NCI-H187 (cell line): ENCODE measurements at regions not wholly inside any gene's neighbourhood (a gene's known extent, or its start where the extent isn't known, plus 50 kb on each side); places are given as distances from the start of the nearest gene placed in this dataset.
"Not testable (repeated sequence)": the region's sequence is repeated elsewhere in the genome, so short reads cannot be mapped to it uniquely, and the experiment has no call there.

Experiments
- DNase-seq, 2 experiments: peaks; one replicate each; lab custom pipeline; 2025; lab: John Stamatoyannopoulos, UW

DNA sequence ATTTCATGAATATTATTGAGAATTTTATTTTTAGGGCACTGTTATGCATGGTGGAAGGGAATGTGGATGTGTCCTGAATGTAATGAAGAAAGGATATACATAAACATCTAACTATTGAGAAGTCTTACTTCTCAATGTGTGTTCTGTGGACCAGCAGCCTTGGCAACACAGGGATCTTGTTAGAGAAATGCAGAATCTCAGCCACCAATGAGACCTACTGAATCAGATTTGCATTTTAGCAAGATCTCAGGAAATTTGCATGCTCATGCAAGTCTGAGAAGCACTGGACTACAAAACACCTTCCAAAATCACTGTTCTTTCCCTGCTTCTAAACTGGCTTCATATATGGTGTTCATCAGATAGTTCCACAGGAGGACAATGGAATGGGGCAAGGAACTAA lies 139.7 kb upstream of the WDFY3 start:
- no peak for DNase-seq

DNA sequence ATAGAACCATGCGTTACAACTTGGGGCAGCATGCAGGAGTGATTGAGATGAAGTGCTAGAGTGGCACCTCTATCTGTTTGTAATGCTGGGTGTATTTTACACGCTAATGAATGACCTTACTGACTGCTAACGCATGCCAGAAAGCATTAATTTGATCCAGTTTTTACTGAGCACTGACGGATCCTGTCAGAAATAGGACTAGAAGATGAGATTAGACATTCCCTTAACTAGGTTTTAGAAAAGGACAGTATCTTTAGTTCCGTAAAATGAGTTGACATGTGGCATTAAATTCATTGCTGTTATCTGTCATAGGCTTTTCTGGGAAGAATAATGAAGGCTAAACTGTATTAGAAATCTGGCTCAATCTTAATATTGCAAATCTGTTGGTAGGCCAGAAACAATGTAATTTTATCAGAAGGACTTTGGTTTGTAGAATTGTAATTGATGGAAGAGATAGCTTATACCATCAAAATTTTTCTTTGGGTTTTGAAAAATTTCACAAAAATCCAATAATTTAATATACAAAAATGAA lies 140.4 kb upstream of the WDFY3 start:
- DNase-seq: no peak

GRCh38 chr4:85107553-85107952 lies 141.1 kb upstream of the WDFY3 start:
- DNase-seq: no peak

DNA sequence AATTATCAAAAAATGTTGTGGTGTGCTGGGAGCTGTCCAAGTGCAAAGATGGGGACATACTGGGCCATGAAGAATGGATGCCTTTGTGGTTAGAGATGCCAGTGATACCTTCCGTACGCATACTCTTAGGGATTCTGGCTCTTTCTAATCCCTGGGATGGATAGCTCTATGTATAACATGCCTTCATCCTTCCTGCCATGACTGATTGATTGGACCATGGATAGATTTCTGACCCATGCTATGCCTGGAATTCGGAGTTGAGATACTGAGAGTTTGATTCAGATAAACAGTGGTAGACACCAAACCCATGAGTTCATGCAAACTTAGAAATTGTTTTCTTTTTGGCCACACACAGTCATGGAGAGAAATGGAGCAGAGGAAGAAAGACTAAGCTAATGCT lies 147.2 kb upstream of the WDFY3 start:
- DNase-seq: no peak

DNA sequence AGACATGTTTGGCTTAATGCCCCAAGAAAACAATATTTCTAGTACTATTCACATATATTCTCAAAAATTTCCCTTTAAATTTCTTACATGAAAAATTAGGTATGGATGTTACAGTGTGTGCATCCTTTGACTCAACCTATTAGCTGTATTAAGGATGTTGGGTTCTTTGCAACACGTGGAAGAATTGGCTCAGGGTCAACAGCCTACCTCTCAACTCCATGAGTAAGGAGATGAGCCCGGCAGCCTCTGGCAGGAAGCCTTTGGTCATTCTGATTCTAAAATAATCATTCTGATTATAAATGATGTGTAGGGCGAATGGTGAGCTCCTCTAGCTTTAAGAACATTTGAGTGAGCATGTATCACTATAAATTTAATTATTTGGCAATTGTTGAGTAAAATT lies 148.0 kb upstream of the WDFY3 start:
- no peak for DNase-seq

- DNase-seq: no peak
Measured at GRCh38 chr4:85116008-85116407, 149.5 kb upstream of the WDFY3 start.

GRCh38 chr4:85125688-85126087 lies 159.2 kb upstream of the WDFY3 start:
- no peak for DNase-seq

DNA sequence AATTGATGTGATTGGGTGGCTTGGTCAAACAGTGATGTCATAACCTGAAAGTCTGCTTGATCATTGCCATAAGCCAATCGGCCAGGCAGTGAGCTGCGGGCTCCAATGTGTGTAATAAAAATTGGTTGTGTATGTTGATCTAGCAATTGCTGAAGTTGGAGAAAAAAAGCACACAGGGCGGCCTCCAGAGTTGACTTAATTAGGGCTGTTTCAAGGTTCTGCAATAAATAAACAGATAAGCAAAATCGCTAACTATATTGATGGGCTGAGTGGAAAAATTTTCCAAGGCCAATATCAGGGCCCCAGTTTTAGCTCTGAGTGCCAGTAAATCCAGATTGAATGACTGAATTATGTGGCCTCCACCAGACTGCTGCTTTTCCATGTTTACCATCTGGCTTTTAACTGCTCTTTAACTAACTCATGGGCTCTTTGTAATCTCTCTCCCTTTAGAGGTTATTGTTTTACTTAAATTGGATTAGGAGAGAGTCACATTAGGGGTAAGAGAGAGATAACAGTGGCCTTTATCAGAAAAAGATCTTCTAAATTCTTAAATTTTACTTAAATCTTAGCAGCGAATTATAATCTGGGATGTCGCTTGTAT lies 160.6 kb upstream of the WDFY3 start:
- no peak for DNase-seq

- DNase-seq: no peak
Measured at GRCh38 chr4:85127653-85128052, 161.2 kb upstream of the WDFY3 start.

- DNase-seq: no peak
Measured at GRCh38 chr4:85128246-85129204, 162.0 kb upstream of the WDFY3 start.

GRCh38 chr4:85129354-85130125 lies 163.1 kb upstream of the WDFY3 start:
- DNase-seq: not testable (repeated sequence)

GRCh38 chr4:85132117-85132516 lies 165.6 kb upstream of the WDFY3 start:
- DNase-seq: no peak

DNA sequence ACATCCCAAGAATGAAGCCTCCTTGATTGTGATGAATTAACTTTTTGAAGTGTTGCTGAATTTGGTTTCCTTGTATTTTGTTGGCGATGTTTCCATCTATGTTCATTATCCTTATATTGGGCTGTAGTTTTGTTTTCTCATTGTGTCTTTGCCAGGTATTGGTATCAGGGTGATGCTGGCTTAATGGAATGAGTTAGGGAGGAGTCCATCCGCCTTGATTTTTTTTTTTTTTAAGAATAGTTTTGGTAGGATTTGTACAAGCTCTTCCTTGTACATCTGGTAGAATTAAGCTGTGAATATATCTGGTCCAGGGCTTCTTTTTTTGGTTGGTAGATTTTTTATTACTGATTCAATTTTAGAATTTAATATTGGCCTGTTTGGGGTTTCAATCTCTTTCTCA lies 166.1 kb upstream of the WDFY3 start:
- no peak for DNase-seq

DNA sequence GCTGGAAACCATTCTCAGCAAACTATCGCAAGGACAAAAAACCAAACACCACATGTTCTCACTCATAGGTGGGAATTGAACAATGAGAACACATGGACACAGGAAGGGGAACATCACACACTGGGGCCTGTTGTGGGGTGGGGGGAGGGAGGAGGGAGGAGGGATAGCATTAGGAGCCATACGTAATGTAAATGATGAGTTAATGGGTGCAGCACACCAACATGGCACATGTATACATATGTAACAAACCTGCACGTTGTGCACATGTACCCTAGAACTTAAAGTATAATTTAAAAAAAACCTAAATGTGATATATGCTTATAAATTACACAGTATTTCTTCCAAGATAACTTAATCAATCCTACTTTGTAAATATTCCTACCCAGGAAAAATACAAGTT lies 173.3 kb upstream of the WDFY3 start:
- DNase-seq: not testable (repeated sequence)

DNA sequence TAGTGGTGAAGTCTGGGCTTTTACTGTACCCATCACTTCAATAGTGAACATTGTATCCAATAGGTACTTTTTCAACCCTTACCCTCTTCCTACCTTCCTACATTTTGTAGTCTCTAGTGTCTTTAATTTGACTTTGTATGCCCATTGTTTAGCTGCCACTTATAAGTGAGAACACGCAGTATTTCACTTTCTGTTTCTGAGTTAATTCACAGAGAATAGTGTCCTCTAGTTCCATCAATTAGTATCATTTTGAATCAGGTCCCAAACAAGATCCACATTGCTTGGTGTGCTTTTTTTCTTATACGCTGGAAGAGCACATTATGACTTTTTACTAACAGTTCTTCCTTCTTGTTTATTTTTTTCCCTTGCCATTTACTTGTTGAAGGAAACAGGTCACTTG lies 176.0 kb upstream of the WDFY3 start:
- DNase-seq: no peak

GRCh38 chr4:85147481-85148076 lies 181.1 kb upstream of the WDFY3 start:
- DNase-seq: peak; percentile 8 to 50

DNA sequence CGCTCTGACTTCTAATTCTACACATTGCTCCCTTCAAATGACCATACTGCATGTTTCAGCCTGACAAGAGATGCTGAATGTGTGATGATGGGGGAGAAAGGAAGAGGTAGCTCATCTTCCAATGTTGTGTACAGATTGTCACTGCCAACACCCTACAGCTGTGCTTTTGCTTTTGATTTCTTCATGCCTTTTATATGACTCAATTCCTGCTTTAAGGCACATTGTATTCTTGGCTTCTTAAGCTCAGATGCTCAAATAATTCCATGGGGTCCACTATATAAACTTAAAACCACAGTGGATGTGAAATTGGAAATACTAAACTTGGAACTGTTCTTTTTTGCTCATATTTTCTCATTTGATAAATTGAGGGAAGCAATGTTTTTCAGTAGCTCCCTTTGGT lies 183.2 kb upstream of the WDFY3 start:
- DNase-seq: no peak

DNA sequence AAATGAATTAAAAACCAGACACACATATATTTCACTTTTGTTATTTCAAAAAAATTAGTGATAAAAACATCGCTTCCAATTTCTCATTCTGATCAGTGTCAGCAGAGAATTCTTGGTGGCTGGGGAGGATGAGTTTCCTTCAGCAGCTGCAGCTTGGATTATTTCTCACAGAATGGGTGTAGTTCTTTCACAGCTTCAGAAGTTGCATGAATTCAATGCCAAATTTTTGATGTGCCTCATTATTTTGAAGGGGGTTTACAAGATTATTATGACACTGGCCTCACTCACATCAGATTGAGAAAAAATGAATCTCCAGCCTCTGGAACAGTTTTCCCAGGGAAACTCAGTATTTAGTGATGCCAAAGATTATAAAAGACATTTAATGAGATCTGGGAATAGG lies 184.9 kb upstream of the WDFY3 start:
- DNase-seq: no peak

DNA sequence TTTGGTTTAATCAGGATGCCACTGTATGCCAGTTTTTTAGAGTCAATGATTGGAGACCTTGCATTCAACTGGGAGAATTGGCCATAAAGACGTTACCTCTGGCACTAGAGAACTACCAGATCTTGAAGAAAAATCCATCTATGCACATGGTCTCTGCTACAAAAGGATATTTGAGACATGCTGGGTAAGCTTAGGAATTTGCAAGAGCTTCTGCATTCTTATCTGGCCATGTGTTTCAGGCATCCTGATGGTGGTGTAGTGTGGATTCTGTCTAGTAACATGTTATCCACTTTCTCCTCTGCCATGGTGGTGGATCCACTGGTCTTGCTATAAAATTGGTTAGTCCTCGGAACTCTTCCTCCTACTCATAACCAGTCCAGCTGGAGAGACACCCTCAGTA lies 185.3 kb upstream of the WDFY3 start:
- DNase-seq: no peak

DNA sequence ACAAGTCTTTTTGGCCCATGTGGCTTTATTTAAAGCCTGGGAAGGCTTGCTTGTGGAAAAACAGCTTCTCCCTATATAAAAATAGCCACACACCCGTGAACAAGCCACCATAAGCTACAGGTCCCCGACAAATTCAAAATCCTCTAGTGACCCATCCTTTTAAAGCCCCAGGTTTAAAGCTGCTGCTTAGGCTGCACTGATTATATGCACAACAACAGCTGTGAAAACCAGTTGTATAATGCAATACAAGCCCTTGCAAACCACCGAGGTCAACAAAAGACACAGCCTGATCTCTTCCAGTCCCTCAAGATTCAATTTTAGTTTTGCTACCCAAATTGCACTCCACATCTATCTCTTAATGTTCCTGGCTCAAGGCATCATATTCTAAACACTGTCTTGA lies 186.0 kb upstream of the WDFY3 start:
- DNase-seq: no peak

DNA sequence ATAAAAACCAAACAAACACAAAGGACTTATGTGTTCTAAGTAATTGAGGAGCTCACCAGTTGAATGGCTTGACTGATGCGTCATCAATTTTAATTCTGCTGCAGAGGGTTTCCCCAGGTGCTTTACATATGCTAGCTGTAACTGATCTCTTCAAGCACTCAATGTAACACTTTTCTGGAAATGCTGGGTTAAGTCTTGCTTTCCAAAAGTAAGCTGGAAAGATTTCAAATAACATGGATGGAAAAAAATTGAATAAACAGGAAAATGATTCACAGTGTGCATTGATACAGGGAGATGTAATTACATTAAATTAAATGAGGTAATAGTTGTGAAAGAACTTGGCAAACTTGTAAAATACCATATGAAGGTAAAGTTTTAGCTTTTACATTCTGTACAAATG lies 186.7 kb upstream of the WDFY3 start:
- no peak for DNase-seq

GRCh38 chr4:85154591-85154990 lies 188.1 kb upstream of the WDFY3 start:
- no peak for DNase-seq
